GM13977 (cell line): ENCODE measurements at regions not wholly inside any gene's neighbourhood (a gene's known extent, or its start where the extent isn't known, plus 50 kb on each side); places are given as distances from the start of the nearest gene placed in this dataset.

Source experiments
- DNase-seq: peaks from one replicate; pipeline ENCODE4 v3.0.0; 2012; ENCODE audit warnings: low spot score
- CTCF ChIP-seq: IDR thresholded peaks from 2 replicates; pipeline ENCODE4 v1.5.1; 2012; ENCODE audit warnings: mild to moderate bottlenecking, control low read depth; ENCODE audit not compliant: insufficient read depth; ENCODE audit errors: extremely low read depth, missing control alignments
- in situ Hi-C: fragments of 300-500 bp; cut with MboI; formaldehyde crosslinking; loops from one replicate; pipeline ENCODE4 v1.12.0; 2022; ENCODE audit warnings: low sequenced_read_pairs, low pct_unique_long_range_greater_than_20kb, mixed read lengths, inconsistent platforms; ENCODE audit not compliant: unreplicated experiment

GRCh38 chr3:153289334-153289808 lies 127.3 kb downstream of the RAP2B start:
- TF ChIP-seq CTCF = no peak
- in situ Hi-C loops = no loop called here
- no peak for DNase-seq

GRCh38 chr3:153290268-153291015 lies 128.4 kb downstream of the RAP2B start:
- peak; percentile 10 for TF ChIP-seq CTCF
- DNase-seq = no peak
- in situ Hi-C loops = no loop called here

GRCh38 chr3:153291059-153291685 lies 129.1 kb downstream of the RAP2B start:
- in situ Hi-C loops = no loop called here
- DNase-seq = no peak
- TF ChIP-seq CTCF = peak; percentile 46

- in situ Hi-C loops = no loop called here
- no peak for DNase-seq
- no peak for TF ChIP-seq CTCF
Measured at GRCh38 chr3:153293265-153293664, 131.2 kb downstream of the RAP2B start.

GRCh38 chr3:153295901-153296300 lies 133.9 kb downstream of the RAP2B start:
- no peak for TF ChIP-seq CTCF
- DNase-seq = no peak
- in situ Hi-C loops = no loop called here

GRCh38 chr3:153305189-153305588 lies 143.2 kb downstream of the RAP2B start:
- no peak for TF ChIP-seq CTCF
- DNase-seq = no peak
- in situ Hi-C loops = no loop called here
